Neural progenitor cell (in vitro differentiated cells): ENCODE measurements at regions not wholly inside any gene's neighbourhood (a gene's known extent, or its start where the extent isn't known, plus 50 kb on each side); places are given as distances from the start of the nearest gene placed in this dataset.

Experiments used
- EZH2 ChIP-seq: fragments of 200-600 bp; sonication (generic); IDR thresholded peaks from 2 replicates; pipeline ENCODE4 v1.6.1; 2017; ENCODE audit warnings: antibody characterized with exemption, mild to moderate bottlenecking, moderate library complexity
- EZH2phosphoT487 ChIP-seq: fragments of 200-600 bp; sonication (generic); IDR thresholded peaks from 2 replicates; pipeline ENCODE4 v1.6.1; 2017; ENCODE audit warnings: antibody characterized with exemption
- TF ChIP-seq, protein P1 (sequence below): fragments of 200-600 bp; sonication (generic); IDR thresholded peaks from 2 replicates; pipeline ENCODE4 v1.5.1; 2017; ENCODE audit warnings: antibody characterized with exemption, mild to moderate bottlenecking

DNA sequence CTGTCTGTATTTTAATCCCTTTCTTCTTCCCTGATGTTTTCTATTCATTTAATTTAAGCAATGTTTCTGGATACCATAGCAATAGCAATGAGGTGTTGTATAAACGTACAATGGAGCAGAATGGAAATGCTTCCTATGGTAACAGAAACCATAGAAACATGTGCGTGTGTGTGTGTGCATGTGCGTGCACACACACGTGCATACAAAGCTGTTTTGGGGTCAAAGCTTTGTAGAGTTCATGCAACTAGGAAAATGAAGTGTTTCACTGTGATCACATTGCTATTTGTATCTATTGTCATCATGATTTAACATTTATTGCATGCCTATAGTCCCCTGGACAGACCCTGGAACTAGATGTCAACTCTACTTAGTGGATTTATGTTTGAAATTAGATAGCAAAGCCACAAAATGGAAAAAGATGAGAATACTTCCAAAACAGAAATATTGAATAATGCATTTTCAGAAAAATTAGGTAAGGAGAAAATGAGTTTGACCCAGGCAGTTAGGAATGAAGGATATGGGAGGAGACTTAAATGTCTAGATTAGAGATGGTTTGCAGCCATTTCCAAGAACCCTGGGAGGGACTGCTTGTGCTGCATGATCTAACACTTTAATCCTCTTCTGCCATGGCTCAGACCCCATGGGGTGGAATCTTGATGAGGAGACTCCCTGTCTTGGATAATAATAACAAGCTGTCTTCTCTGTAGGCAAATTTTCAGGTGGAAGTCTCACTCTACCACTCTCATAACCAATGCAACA lies 124.4 kb downstream of the TRMT11 start:
- TF ChIP-seq, protein P1, sequence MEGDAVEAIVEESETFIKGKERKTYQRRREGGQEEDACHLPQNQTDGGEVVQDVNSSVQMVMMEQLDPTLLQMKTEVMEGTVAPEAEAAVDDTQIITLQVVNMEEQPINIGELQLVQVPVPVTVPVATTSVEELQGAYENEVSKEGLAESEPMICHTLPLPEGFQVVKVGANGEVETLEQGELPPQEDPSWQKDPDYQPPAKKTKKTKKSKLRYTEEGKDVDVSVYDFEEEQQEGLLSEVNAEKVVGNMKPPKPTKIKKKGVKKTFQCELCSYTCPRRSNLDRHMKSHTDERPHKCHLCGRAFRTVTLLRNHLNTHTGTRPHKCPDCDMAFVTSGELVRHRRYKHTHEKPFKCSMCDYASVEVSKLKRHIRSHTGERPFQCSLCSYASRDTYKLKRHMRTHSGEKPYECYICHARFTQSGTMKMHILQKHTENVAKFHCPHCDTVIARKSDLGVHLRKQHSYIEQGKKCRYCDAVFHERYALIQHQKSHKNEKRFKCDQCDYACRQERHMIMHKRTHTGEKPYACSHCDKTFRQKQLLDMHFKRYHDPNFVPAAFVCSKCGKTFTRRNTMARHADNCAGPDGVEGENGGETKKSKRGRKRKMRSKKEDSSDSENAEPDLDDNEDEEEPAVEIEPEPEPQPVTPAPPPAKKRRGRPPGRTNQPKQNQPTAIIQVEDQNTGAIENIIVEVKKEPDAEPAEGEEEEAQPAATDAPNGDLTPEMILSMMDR, result no peak
- no peak for TF ChIP-seq EZH2
- no peak for TF ChIP-seq EZH2phosphoT487
